ENCODE measurements at regions not wholly inside any gene's neighbourhood (a gene's known extent, or its start where the extent isn't known, plus 50 kb on each side); places are given as distances from the start of the nearest gene placed in this dataset.

GRCh38 chr3:77943598-77943997 is 903.7 kb downstream of the ROBO2 start:
- Histone ChIP-seq H2AFZ (ENCODE audit: low read length) (no peak overlapping the region), H3K4me3 (ENCODE audit: low read depth, low read length, poor library complexity, severe bottlenecking) (no peak overlapping the region), H3K9me2 (ENCODE audit: insufficient read depth, low read length) (no peaks in the 10 kb centered on the region), H3K9me3 (ENCODE audit: low read length) (no peaks in the 10 kb centered on the region), H3K4me1 (ENCODE audit: insufficient read depth, low read length, poor library complexity, severe bottlenecking) (no peaks in the 10 kb centered on the region), H3K79me2 (ENCODE audit: insufficient read depth, low read depth, low read length) (no peaks in the 10 kb centered on the region), H3K36me3 (ENCODE audit: insufficient read depth, low read length) (no peaks in the 10 kb centered on the region), H3K4me2 (ENCODE audit: low read length) (no peak overlapping the region), H3K27ac (ENCODE audit: low read depth, low read length, poor library complexity, severe bottlenecking) (no peak overlapping the region), H4K20me1 (ENCODE audit: insufficient read depth, low read length) (no peaks in the 10 kb centered on the region)
- POLR2A ChIA-PET = no interaction called here
- no peak for DNase-seq (ENCODE audit: low spot score)
- intact Hi-C loops (cut with micrococcal nuclease; ENCODE audit: unreplicated experiment) = no loop called here
- TF ChIP-seq EZH2phosphoT487 (IDR thresholded peaks at IDR 0.05; ENCODE audit: borderline replicate concordance, low read depth, low read length) (no peak), CTCF (conservative IDR thresholded peaks at IDR 0.05; ENCODE audit: low read length) (no peak)
- CTCF ChIA-PET (ENCODE audit: unreplicated experiment) = no interaction called here
- no TSS peak for BruUV-seq (replicated peaks)

- Histone ChIP-seq H3K79me2 (ENCODE audit: insufficient read depth, low read depth, low read length) (no peaks in the 10 kb centered on the region), H3K9me3 (ENCODE audit: low read length) (no peaks in the 10 kb centered on the region), H3K4me2 (ENCODE audit: low read length) (no peak overlapping the region), H4K20me1 (ENCODE audit: insufficient read depth, low read length) (no peaks in the 10 kb centered on the region), H3K4me1 (ENCODE audit: insufficient read depth, low read length, poor library complexity, severe bottlenecking) (no peaks in the 10 kb centered on the region), H3K4me3 (ENCODE audit: low read depth, low read length, poor library complexity, severe bottlenecking) (no peak overlapping the region), H3K36me3 (ENCODE audit: insufficient read depth, low read length) (no peaks in the 10 kb centered on the region), H3K27ac (ENCODE audit: low read depth, low read length, poor library complexity, severe bottlenecking) (no peak overlapping the region), H2AFZ (ENCODE audit: low read length) (no peak overlapping the region), H3K9me2 (ENCODE audit: insufficient read depth, low read length) (no peaks in the 10 kb centered on the region)
- no TSS peak for BruUV-seq (replicated peaks)
- POLR2A ChIA-PET = no interaction called here
- CTCF ChIA-PET (ENCODE audit: unreplicated experiment) = no interaction called here
- no peak for DNase-seq (ENCODE audit: low spot score)
- TF ChIP-seq EZH2phosphoT487 (IDR thresholded peaks at IDR 0.05; ENCODE audit: borderline replicate concordance, low read depth, low read length) (no peak), CTCF (conservative IDR thresholded peaks at IDR 0.05; ENCODE audit: low read length) (no peak)
- intact Hi-C loops (cut with micrococcal nuclease; ENCODE audit: unreplicated experiment) = no loop called here
These were observed 905.4 kb downstream of the ROBO2 start for GRCh38 chr3:77945320-77945719.

GRCh38 chr3:77947671-77948070 is 907.8 kb downstream of the ROBO2 start:
- no peaks in the 10 kb centered on the region for H3K9me3 ChIP-seq (ENCODE audit: low read length)
- H4K20me1 ChIP-seq (ENCODE audit: insufficient read depth, low read length) = no peaks in the 10 kb centered on the region
- POLR2A ChIA-PET = interaction anchor here (0.6 kb wide), 1 partner anchor 14 kb away, joined by 4 read pairs; no protein-coding TSS in a partner anchor
- H3K27ac ChIP-seq (ENCODE audit: low read depth, low read length, poor library complexity, severe bottlenecking) = no peak overlapping the region
- intact Hi-C loops (cut with micrococcal nuclease; ENCODE audit: unreplicated experiment) = no loop called here
- TF ChIP-seq CTCF (conservative IDR thresholded peaks at IDR 0.05; ENCODE audit: low read length) = no peak
- TF ChIP-seq EZH2phosphoT487 (IDR thresholded peaks at IDR 0.05; ENCODE audit: borderline replicate concordance, low read depth, low read length) = no peak
- no TSS peak for BruUV-seq (replicated peaks)
- no peaks in the 10 kb centered on the region for H3K4me1 ChIP-seq (ENCODE audit: insufficient read depth, low read length, poor library complexity, severe bottlenecking)
- no peak overlapping the region for H3K4me3 ChIP-seq (ENCODE audit: low read depth, low read length, poor library complexity, severe bottlenecking)
- no peak for DNase-seq (ENCODE audit: low spot score)
- no peaks in the 10 kb centered on the region for H3K79me2 ChIP-seq (ENCODE audit: insufficient read depth, low read depth, low read length)
- no peaks in the 10 kb centered on the region for H3K9me2 ChIP-seq (ENCODE audit: insufficient read depth, low read length)
- no peaks in the 10 kb centered on the region for H3K36me3 ChIP-seq (ENCODE audit: insufficient read depth, low read length)
- CTCF ChIA-PET (ENCODE audit: unreplicated experiment) = no interaction called here
- H2AFZ ChIP-seq (ENCODE audit: low read length) = no peak overlapping the region
- no peak overlapping the region for H3K4me2 ChIP-seq (ENCODE audit: low read length)
